ENCODE measurements at regions not wholly inside any gene's neighbourhood (a gene's known extent, or its start where the extent isn't known, plus 50 kb on each side); places are given as distances from the start of the nearest gene placed in this dataset.

GRCh38 chr9:108039012-108039411 lies 549.4 kb upstream of the KLF4 start:
- no CpG with 5 or more reads among the region's 1 CpG for WGBS (ENCODE audit: insufficient coverage)
- Histone ChIP-seq H3K27ac (ENCODE audit: low read length in 2 of 2) (no peak overlapping the region), H3K4me3 (ENCODE audit: control extremely low read depth in 1 of 5, extremely low read depth in 1 of 5, insufficient read depth in 1 of 5, low read depth in 2 of 5, low read length in 4 of 5) (no peak overlapping the region), H3K9me3 (ENCODE audit: control extremely low read depth in 1 of 3, control insufficient read depth in 2 of 3, insufficient read depth in 1 of 3, low read length in 2 of 3) (peaks cover 4 to 7% (median 4%) of the 10 kb centered on the region in 3 donors), H3K4me2 (replicated peaks; ENCODE audit: low read depth, low read length, poor library complexity, severe bottlenecking) (no peak overlapping the region), H2AFZ (ENCODE audit: insufficient read depth, low read depth, low read length, poor library complexity, severe bottlenecking) (no peak overlapping the region), H3K9ac (ENCODE audit: low read length) (no peak overlapping the region), H3K4me1 (ENCODE audit: control insufficient read depth in 2 of 2, insufficient read depth in 2 of 2, low read length in 2 of 2) (no peaks in the 10 kb centered on the region), H3K36me3 (replicated peaks in 1 of 2; ENCODE audit: control extremely low read depth in 1 of 2, control insufficient read depth in 1 of 2, extremely low read depth in 1 of 2, insufficient read depth in 2 of 2, low read length in 1 of 2) (no peaks in the 10 kb centered on the region), H3K27me3 (replicated peaks in 1 of 4; ENCODE audit: control extremely low read depth in 1 of 4, control insufficient read depth in 3 of 4, insufficient read depth in 4 of 4, low read length in 3 of 4) (no peaks in the 10 kb centered on the region), H3K79me2 (ENCODE audit: control insufficient read depth, insufficient read depth, low read length) (no peaks in the 10 kb centered on the region), H4K20me1 (ENCODE audit: control insufficient read depth, insufficient read depth, low read length, poor library complexity, severe bottlenecking) (no peaks in the 10 kb centered on the region)
- peaks cover 9% of the 10 kb centered on the region for H3K9me3 Mint-ChIP-seq (ENCODE audit: insufficient read depth)
- no peak overlapping the region for H3K27ac Mint-ChIP-seq
- no peak overlapping the region for H3K4me3 Mint-ChIP-seq
- TF ChIP-seq CTCF (IDR thresholded peaks at IDR 0.05) = no peak
- TF ChIP-seq EZH2 (IDR thresholded peaks at IDR 0.05; ENCODE audit: borderline replicate concordance, insufficient read depth, low read depth, low read length, poor library complexity, severe bottlenecking) = no peak
- CTCF ChIA-PET = no interaction called here
- DNase-seq (no peak), ATAC-seq (ENCODE audit: low read depth) (no peak)
- peaks cover 10% of the 10 kb centered on the region for H3K27me3 Mint-ChIP-seq
- H3K4me1 Mint-ChIP-seq = no peaks in the 10 kb centered on the region
- intact Hi-C loops (cut with micrococcal nuclease) = no loop called here
- POLR2A ChIA-PET = no interaction called here

- Histone ChIP-seq H4K20me1 (ENCODE audit: control insufficient read depth, insufficient read depth, low read length, poor library complexity, severe bottlenecking) (no peaks in the 10 kb centered on the region), H2AFZ (ENCODE audit: insufficient read depth, low read depth, low read length, poor library complexity, severe bottlenecking) (no peak overlapping the region), H3K36me3 (replicated peaks in 1 of 2; ENCODE audit: control extremely low read depth in 1 of 2, control insufficient read depth in 1 of 2, extremely low read depth in 1 of 2, insufficient read depth in 2 of 2, low read length in 1 of 2) (no peaks in the 10 kb centered on the region), H3K79me2 (ENCODE audit: control insufficient read depth, insufficient read depth, low read length) (no peaks in the 10 kb centered on the region), H3K27me3 (replicated peaks in 1 of 4; ENCODE audit: control extremely low read depth in 1 of 4, control insufficient read depth in 3 of 4, insufficient read depth in 4 of 4, low read length in 3 of 4) (no peaks in the 10 kb centered on the region), H3K27ac (ENCODE audit: low read length in 2 of 2) (no peak overlapping the region), H3K4me3 (ENCODE audit: control extremely low read depth in 1 of 5, extremely low read depth in 1 of 5, insufficient read depth in 1 of 5, low read depth in 2 of 5, low read length in 4 of 5) (no peak overlapping the region), H3K4me1 (ENCODE audit: control insufficient read depth in 2 of 2, insufficient read depth in 2 of 2, low read length in 2 of 2) (no peaks in the 10 kb centered on the region), H3K9ac (ENCODE audit: low read length) (no peak overlapping the region), H3K9me3 (ENCODE audit: control extremely low read depth in 1 of 3, control insufficient read depth in 2 of 3, insufficient read depth in 1 of 3, low read length in 2 of 3) (peaks cover 0 to 11% (median 0%) of the 10 kb centered on the region in 3 donors), H3K4me2 (replicated peaks; ENCODE audit: low read depth, low read length, poor library complexity, severe bottlenecking) (no peak overlapping the region)
- WGBS (ENCODE audit: insufficient coverage) = 57% methylated on average over 1 of the region's 1 CpG
- Mint-ChIP-seq H3K4me1 (no peaks in the 10 kb centered on the region), H3K27me3 (peaks cover 10% of the 10 kb centered on the region), H3K9me3 (ENCODE audit: insufficient read depth) (no peaks in the 10 kb centered on the region), H3K4me3 (no peak overlapping the region), H3K27ac (no peak overlapping the region)
- no peak for TF ChIP-seq EZH2 (IDR thresholded peaks at IDR 0.05; ENCODE audit: borderline replicate concordance, insufficient read depth, low read depth, low read length, poor library complexity, severe bottlenecking)
- no peak for TF ChIP-seq CTCF (IDR thresholded peaks at IDR 0.05)
- ATAC-seq (ENCODE audit: low read depth) (no peak), DNase-seq (no peak)
- intact Hi-C loops (cut with micrococcal nuclease) = no loop called here
- CTCF ChIA-PET = interaction anchor here (1.1 kb wide), 1 partner anchor 56 kb away, joined by 3 read pairs; no protein-coding TSS in a partner anchor
- POLR2A ChIA-PET = no interaction called here
Observed at GRCh38 chr9:108035487-108035886, 545.9 kb upstream of the KLF4 start.

Data from B cell (primary cell).